ENCODE measurements at regions not wholly inside any gene's neighbourhood (a gene's known extent, or its start where the extent isn't known, plus 50 kb on each side); places are given as distances from the start of the nearest gene placed in this dataset.

GRCh38 chr22:27110665-27111451, 453.5 kb downstream of the MIAT start:
- Histone ChIP-seq H3K79me2 (ENCODE audit: control insufficient read depth, insufficient read depth, low read length, unreplicated experiment) (no peaks in the 10 kb centered on the region), H3K36me3 (ENCODE audit: insufficient read depth, low read length) (no peaks in the 10 kb centered on the region), H2AFZ (ENCODE audit: low read length, unreplicated experiment) (no peak overlapping the region), H3K4me3 (ENCODE audit: low read depth, low read length) (no peak overlapping the region), H3K27me3 (ENCODE audit: insufficient read depth, low read length) (no peaks in the 10 kb centered on the region), H3K27ac (ENCODE audit: low read depth, low read length) (no peak overlapping the region), H3K4me1 (ENCODE audit: control insufficient read depth, insufficient read depth, low read length, unreplicated experiment) (peaks cover 67% of the 10 kb centered on the region)

GRCh38 chr22:27111796-27112672, 454.6 kb downstream of the MIAT start:
- Histone ChIP-seq H3K4me3 (ENCODE audit: low read depth, low read length) (no peak overlapping the region; the same call in 1 of the 2 replicates), H3K27ac (ENCODE audit: low read depth, low read length) (peak overlapping the region; percentile 88; the same call in 1 of the 2 replicates), H3K27me3 (ENCODE audit: insufficient read depth, low read length) (no peaks in the 10 kb centered on the region), H3K79me2 (ENCODE audit: control insufficient read depth, insufficient read depth, low read length, unreplicated experiment) (no peaks in the 10 kb centered on the region), H3K4me1 (ENCODE audit: control insufficient read depth, insufficient read depth, low read length, unreplicated experiment) (peaks cover 62% of the 10 kb centered on the region), H3K36me3 (ENCODE audit: insufficient read depth, low read length) (no peaks in the 10 kb centered on the region), H2AFZ (ENCODE audit: low read length, unreplicated experiment) (no peak overlapping the region)

GRCh38 chr22:27113211-27113635, 455.8 kb downstream of the MIAT start:
- Histone ChIP-seq H2AFZ (ENCODE audit: low read length, unreplicated experiment) (no peak overlapping the region), H3K4me3 (ENCODE audit: low read depth, low read length) (no peak overlapping the region), H3K27ac (ENCODE audit: low read depth, low read length) (peak overlapping the region; percentile 88), H3K4me1 (ENCODE audit: control insufficient read depth, insufficient read depth, low read length, unreplicated experiment) (peaks cover 51% of the 10 kb centered on the region), H3K36me3 (ENCODE audit: insufficient read depth, low read length) (no peaks in the 10 kb centered on the region), H3K79me2 (ENCODE audit: control insufficient read depth, insufficient read depth, low read length, unreplicated experiment) (no peaks in the 10 kb centered on the region), H3K27me3 (ENCODE audit: insufficient read depth, low read length) (no peaks in the 10 kb centered on the region)

GRCh38 chr22:27113641-27114040, 456.3 kb downstream of the MIAT start:
- H3K4me3 ChIP-seq (ENCODE audit: low read depth, low read length) = no peak overlapping the region
- no peaks in the 10 kb centered on the region for H3K36me3 ChIP-seq (ENCODE audit: insufficient read depth, low read length)
- no peaks in the 10 kb centered on the region for H3K27me3 ChIP-seq (ENCODE audit: insufficient read depth, low read length)
- H3K79me2 ChIP-seq (ENCODE audit: control insufficient read depth, insufficient read depth, low read length, unreplicated experiment) = no peaks in the 10 kb centered on the region
- H3K27ac ChIP-seq (ENCODE audit: low read depth, low read length) = peak overlapping the region; percentile 88
- H2AFZ ChIP-seq (ENCODE audit: low read length, unreplicated experiment) = no peak overlapping the region
- H3K4me1 ChIP-seq (ENCODE audit: control insufficient read depth, insufficient read depth, low read length, unreplicated experiment) = peaks cover 47% of the 10 kb centered on the region

- Histone ChIP-seq H3K27ac (ENCODE audit: low read depth, low read length) (peak overlapping the region; percentile 88; the same call in 1 of the 2 replicates), H2AFZ (ENCODE audit: low read length, unreplicated experiment) (no peak overlapping the region), H3K27me3 (ENCODE audit: insufficient read depth, low read length) (no peaks in the 10 kb centered on the region), H3K4me3 (ENCODE audit: low read depth, low read length) (no peak overlapping the region), H3K79me2 (ENCODE audit: control insufficient read depth, insufficient read depth, low read length, unreplicated experiment) (no peaks in the 10 kb centered on the region), H3K4me1 (ENCODE audit: control insufficient read depth, insufficient read depth, low read length, unreplicated experiment) (peaks cover 47% of the 10 kb centered on the region), H3K36me3 (ENCODE audit: insufficient read depth, low read length) (no peaks in the 10 kb centered on the region)
Measured at GRCh38 chr22:27114186-27114585, 456.8 kb downstream of the MIAT start.

GRCh38 chr22:27115410-27115809, 458.0 kb downstream of the MIAT start:
- no peaks in the 10 kb centered on the region for H3K36me3 ChIP-seq (ENCODE audit: insufficient read depth, low read length)
- no peaks in the 10 kb centered on the region for H3K79me2 ChIP-seq (ENCODE audit: control insufficient read depth, insufficient read depth, low read length, unreplicated experiment)
- H3K4me3 ChIP-seq (ENCODE audit: low read depth, low read length) = no peak overlapping the region
- peaks cover 46% of the 10 kb centered on the region for H3K4me1 ChIP-seq (ENCODE audit: control insufficient read depth, insufficient read depth, low read length, unreplicated experiment)
- H3K27ac ChIP-seq (ENCODE audit: low read depth, low read length) = peak overlapping the region; percentile 75
- no peaks in the 10 kb centered on the region for H3K27me3 ChIP-seq (ENCODE audit: insufficient read depth, low read length)
- H2AFZ ChIP-seq (ENCODE audit: low read length, unreplicated experiment) = no peak overlapping the region

GRCh38 chr22:27115816-27116256, 458.4 kb downstream of the MIAT start:
- Histone ChIP-seq H2AFZ (ENCODE audit: low read length, unreplicated experiment) (no peak overlapping the region), H3K4me3 (ENCODE audit: low read depth, low read length) (no peak overlapping the region), H3K27me3 (ENCODE audit: insufficient read depth, low read length) (no peaks in the 10 kb centered on the region), H3K4me1 (ENCODE audit: control insufficient read depth, insufficient read depth, low read length, unreplicated experiment) (peaks cover 42% of the 10 kb centered on the region), H3K36me3 (ENCODE audit: insufficient read depth, low read length) (no peaks in the 10 kb centered on the region), H3K27ac (ENCODE audit: low read depth, low read length) (peak overlapping the region; percentile 75), H3K79me2 (ENCODE audit: control insufficient read depth, insufficient read depth, low read length, unreplicated experiment) (no peaks in the 10 kb centered on the region)

GRCh38 chr22:27116312-27117086, 459.1 kb downstream of the MIAT start:
- no peaks in the 10 kb centered on the region for H3K79me2 ChIP-seq (ENCODE audit: control insufficient read depth, insufficient read depth, low read length, unreplicated experiment)
- H3K36me3 ChIP-seq (ENCODE audit: insufficient read depth, low read length) = no peaks in the 10 kb centered on the region
- H2AFZ ChIP-seq (ENCODE audit: low read length, unreplicated experiment) = no peak overlapping the region
- no peaks in the 10 kb centered on the region for H3K27me3 ChIP-seq (ENCODE audit: insufficient read depth, low read length)
- no peak overlapping the region for H3K4me3 ChIP-seq (ENCODE audit: low read depth, low read length)
- peaks cover 36% of the 10 kb centered on the region for H3K4me1 ChIP-seq (ENCODE audit: control insufficient read depth, insufficient read depth, low read length, unreplicated experiment)
- H3K27ac ChIP-seq (ENCODE audit: low read depth, low read length) = peak overlapping the region; percentile 75

- Histone ChIP-seq H3K4me1 (ENCODE audit: control insufficient read depth, insufficient read depth, low read length, unreplicated experiment) (peaks cover 15% of the 10 kb centered on the region), H3K79me2 (ENCODE audit: control insufficient read depth, insufficient read depth, low read length, unreplicated experiment) (no peaks in the 10 kb centered on the region), H3K4me3 (ENCODE audit: low read depth, low read length) (no peak overlapping the region), H3K27me3 (ENCODE audit: insufficient read depth, low read length) (no peaks in the 10 kb centered on the region), H3K27ac (ENCODE audit: low read depth, low read length) (no peak overlapping the region), H3K36me3 (ENCODE audit: insufficient read depth, low read length) (no peaks in the 10 kb centered on the region), H2AFZ (ENCODE audit: low read length, unreplicated experiment) (no peak overlapping the region)
Measured at GRCh38 chr22:27120036-27120435, 462.6 kb downstream of the MIAT start.

- Histone ChIP-seq H3K27me3 (ENCODE audit: insufficient read depth, low read length) (no peaks in the 10 kb centered on the region), H3K4me1 (ENCODE audit: control insufficient read depth, insufficient read depth, low read length, unreplicated experiment) (no peaks in the 10 kb centered on the region), H3K36me3 (ENCODE audit: insufficient read depth, low read length) (no peaks in the 10 kb centered on the region), H3K27ac (ENCODE audit: low read depth, low read length) (no peak overlapping the region), H3K4me3 (ENCODE audit: low read depth, low read length) (no peak overlapping the region), H2AFZ (ENCODE audit: low read length, unreplicated experiment) (no peak overlapping the region), H3K79me2 (ENCODE audit: control insufficient read depth, insufficient read depth, low read length, unreplicated experiment) (no peaks in the 10 kb centered on the region)
Measured at GRCh38 chr22:27122574-27122973, 465.2 kb downstream of the MIAT start.
